ENCODE measurements at regions not wholly inside any gene's neighbourhood (a gene's known extent, or its start where the extent isn't known, plus 50 kb on each side); places are given as distances from the start of the nearest gene placed in this dataset.
"Not testable (repeated sequence)": the region's sequence is repeated elsewhere in the genome, so short reads cannot be mapped to it uniquely, and the experiment has no call there.

GRCh38 chr10:5576780-5577624, 52.2 kb downstream of the CALML3 start:
- H3K4me3 ChIP-seq (ENCODE audit: control insufficient read depth, low read depth, low read length), result no peak overlapping the region
- TF ChIP-seq, protein P1, sequence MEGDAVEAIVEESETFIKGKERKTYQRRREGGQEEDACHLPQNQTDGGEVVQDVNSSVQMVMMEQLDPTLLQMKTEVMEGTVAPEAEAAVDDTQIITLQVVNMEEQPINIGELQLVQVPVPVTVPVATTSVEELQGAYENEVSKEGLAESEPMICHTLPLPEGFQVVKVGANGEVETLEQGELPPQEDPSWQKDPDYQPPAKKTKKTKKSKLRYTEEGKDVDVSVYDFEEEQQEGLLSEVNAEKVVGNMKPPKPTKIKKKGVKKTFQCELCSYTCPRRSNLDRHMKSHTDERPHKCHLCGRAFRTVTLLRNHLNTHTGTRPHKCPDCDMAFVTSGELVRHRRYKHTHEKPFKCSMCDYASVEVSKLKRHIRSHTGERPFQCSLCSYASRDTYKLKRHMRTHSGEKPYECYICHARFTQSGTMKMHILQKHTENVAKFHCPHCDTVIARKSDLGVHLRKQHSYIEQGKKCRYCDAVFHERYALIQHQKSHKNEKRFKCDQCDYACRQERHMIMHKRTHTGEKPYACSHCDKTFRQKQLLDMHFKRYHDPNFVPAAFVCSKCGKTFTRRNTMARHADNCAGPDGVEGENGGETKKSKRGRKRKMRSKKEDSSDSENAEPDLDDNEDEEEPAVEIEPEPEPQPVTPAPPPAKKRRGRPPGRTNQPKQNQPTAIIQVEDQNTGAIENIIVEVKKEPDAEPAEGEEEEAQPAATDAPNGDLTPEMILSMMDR (IDR thresholded peaks at IDR 0.05; ENCODE audit: control insufficient read depth, insufficient read depth, low read depth, low read length, missing control alignments), result no peak
- no peak for DNase-seq (ENCODE audit: low read depth)

DNA sequence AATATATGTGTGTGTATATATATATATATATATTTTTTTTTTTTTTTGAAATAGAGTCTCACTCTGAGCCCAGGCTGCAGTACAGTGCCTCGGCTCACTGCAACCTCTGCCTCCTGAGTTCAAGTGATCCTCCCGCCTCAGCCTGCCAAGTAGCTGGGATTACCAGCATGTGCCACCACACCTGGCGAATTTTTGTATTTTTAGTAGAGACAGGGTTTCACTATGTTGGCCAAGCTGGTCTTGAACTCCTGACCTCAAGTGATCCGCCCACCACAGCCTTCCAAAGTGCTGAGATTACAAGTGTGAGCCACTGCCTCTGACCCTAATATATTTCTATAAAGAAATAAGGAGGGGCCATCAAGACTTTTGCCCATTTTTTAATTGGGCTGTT, 55.3 kb downstream of the CALML3 start:
- not testable (repeated sequence) for DNase-seq (ENCODE audit: low read depth); H3K4me3 ChIP-seq (ENCODE audit: control insufficient read depth, low read depth, low read length)

DNA sequence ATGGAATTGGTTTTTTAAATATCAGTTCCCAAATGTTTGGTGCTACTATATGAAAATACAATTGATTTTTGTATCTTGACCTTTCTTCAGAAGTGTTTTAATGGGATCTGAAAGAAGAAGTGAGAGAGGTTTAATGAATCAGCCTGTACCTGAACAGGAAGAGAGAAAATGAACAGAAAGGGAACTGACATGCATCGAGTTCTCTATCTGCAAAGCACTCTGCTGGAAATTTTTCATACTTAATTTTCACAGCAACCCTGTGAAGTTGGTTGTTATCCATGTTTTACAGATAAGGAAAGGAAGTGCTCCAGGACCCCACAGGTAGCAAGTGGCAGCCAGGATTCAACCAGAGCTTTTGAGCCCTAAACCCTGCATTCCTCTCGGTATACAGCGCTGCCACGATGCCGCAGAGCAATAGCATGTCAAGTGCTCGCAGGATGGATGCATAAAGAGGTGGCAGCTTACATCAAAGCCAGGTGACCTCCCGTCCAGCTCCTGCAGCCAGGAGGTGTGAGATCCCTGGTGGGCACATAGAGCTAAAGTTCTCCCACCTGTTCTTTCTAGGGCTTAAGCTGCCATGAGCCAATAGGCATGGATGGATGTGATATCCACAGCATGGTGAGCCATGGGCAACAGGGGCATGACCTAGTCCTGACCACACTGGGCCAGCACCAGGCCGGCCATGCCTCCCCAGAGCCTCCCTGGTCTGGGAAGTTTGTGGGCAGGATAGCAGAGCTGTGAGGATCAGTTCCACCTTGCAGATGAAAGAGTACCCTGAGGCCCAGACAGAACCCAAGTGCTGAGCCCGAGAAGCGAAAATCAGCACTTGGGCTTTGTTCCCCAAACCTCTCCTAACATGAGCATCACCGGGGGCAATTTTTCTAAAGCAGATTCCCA, 57.2 kb downstream of the CALML3 start:
- DNase-seq (ENCODE audit: low read depth), result no peak
- no peak overlapping the region for H3K4me3 ChIP-seq (ENCODE audit: control insufficient read depth, low read depth, low read length)
- TF ChIP-seq, protein P1 (IDR thresholded peaks at IDR 0.05; ENCODE audit: control insufficient read depth, insufficient read depth, low read depth, low read length, missing control alignments), result no peak

DNA sequence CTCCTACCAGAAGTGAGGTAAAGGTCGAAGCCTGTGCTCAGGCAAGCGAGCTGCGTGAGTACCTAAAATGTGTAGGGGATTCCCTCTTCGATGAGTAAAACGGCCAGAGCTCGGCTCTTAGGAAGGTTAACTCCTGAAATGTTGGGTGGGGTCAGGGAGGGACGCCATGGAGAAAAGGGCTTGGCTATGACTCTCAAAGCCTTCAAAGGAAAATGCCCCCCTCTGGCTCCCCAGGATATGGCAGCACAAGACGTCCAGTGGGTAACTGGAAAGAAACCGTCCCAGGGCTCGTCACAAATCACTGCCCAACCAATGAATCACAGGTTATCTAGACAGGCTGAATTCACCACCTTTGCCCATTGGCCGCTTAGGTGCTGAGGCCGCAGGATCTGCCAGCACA, 58.0 kb downstream of the CALML3 start:
- TF ChIP-seq, protein P1 (IDR thresholded peaks at IDR 0.05; ENCODE audit: control insufficient read depth, insufficient read depth, low read depth, low read length, missing control alignments), result no peak
- DNase-seq (ENCODE audit: low read depth), result no peak
- H3K4me3 ChIP-seq (ENCODE audit: control insufficient read depth, low read depth, low read length), result no peak overlapping the region

DNA sequence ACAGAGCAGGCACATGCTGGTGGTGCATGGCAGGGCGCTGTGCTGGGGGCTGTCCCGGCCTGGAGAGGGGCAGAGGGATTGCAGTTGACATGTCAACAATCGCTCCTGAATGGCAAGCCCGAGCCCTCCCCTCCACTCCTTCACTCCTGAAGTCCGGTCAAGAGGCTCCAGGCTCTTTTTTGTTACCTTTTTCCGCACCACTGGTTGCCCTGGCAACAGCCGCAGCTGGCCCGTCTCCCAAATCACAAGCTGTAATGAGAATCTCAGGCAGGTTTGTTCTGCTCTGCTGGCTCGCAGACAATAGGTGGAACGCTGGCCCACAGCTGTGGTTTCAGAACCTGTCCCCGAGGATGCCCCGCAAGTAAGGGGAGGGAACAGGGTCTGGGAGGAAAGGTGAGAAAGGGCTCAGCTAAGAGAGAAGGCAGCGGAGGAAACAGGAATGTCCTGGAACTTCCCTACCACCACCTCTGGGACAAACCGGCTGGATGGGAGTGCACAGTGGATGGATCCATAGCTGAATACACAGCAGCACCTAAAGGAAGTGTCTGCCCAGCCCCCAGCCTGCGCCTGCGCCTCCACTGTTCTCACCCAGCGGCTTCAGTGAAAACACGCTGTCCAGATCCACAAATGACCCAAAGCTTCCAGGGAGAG, 58.9 kb downstream of the CALML3 start:
- no peak for DNase-seq (ENCODE audit: low read depth)
- TF ChIP-seq, protein P1 (IDR thresholded peaks at IDR 0.05; ENCODE audit: control insufficient read depth, insufficient read depth, low read depth, low read length, missing control alignments), result no peak
- no peak overlapping the region for H3K4me3 ChIP-seq (ENCODE audit: control insufficient read depth, low read depth, low read length)

DNA sequence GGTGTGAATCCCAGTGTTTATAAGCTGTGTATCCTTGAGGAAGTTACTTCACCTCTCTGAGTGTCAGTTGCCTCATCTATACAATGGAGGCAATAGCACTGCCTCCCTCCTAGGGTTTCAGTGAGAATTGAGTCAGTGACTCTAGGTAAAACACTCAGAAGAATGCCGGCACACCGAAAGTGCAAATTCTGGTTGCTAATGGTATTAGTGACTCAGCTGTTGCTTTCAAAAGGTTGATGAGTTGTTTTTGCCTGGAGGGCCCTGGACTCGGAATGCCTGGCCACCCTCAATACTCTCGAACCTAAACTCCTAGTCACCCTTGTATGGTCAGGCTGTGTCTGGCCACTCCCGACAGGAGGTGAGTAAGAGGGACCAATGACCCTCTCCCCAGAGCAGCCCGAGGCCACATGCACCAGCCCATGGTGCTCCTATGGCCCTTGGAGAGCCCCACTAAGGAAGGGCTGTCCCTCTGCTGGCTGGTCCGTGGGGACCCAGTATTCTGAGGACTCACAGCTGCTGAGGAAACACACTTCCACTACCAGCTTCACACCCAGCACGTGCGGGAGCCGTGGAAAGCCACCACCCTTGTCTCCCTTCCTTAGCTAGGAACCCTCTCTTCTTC, 60.2 kb downstream of the CALML3 start:
- TF ChIP-seq, protein P1 (IDR thresholded peaks at IDR 0.05; ENCODE audit: control insufficient read depth, insufficient read depth, low read depth, low read length, missing control alignments), result no peak
- DNase-seq (ENCODE audit: low read depth), result peak; percentile 70
- no peak overlapping the region for H3K4me3 ChIP-seq (ENCODE audit: control insufficient read depth, low read depth, low read length)
